ENCODE measurements at regions not wholly inside any gene's neighbourhood (a gene's known extent, or its start where the extent isn't known, plus 50 kb on each side); places are given as distances from the start of the nearest gene placed in this dataset.

GRCh38 chr5:118043531-118043930 lies 944.8 kb downstream of the DTWD2 start:
- TF ChIP-seq CTCF (IDR thresholded peaks at IDR 0.05): no peak
- no peak for TF ChIP-seq EZH2 (IDR thresholded peaks at IDR 0.05)

Measured in neural progenitor cell (in vitro differentiated cells).